ENCODE measurements at regions not wholly inside any gene's neighbourhood (a gene's known extent, or its start where the extent isn't known, plus 50 kb on each side); places are given as distances from the start of the nearest gene placed in this dataset.
"Not testable (repeated sequence)": the region's sequence is repeated elsewhere in the genome, so short reads cannot be mapped to it uniquely, and the experiment has no call there.

- TF ChIP-seq CTCF (IDR thresholded peaks at IDR 0.05; ENCODE audit: insufficient read depth, low read depth, low read length, missing control alignments) = no peak
- no peak for DNase-seq (ENCODE audit: low read depth)
- H3K4me3 ChIP-seq (ENCODE audit: low read length) = no peak overlapping the region
Measured at GRCh38 chr13:73304442-73304841, 245.6 kb downstream of the KLF5 start.

- DNase-seq (ENCODE audit: low read depth) = peak; percentile 98
Measured at GRCh38 chr13:73303851-73304250, 245.0 kb downstream of the KLF5 start.

GRCh38 chr13:73301622-73302021 lies 242.8 kb downstream of the KLF5 start:
- not testable (repeated sequence) for H3K4me3 ChIP-seq (ENCODE audit: low read length)
- DNase-seq (ENCODE audit: low read depth) = peak; percentile 23

More at GRCh38 chr13:73303851-73304250, 245.0 kb downstream of the KLF5 start:
- no peak overlapping the region for H3K4me3 ChIP-seq (ENCODE audit: low read length)
- TF ChIP-seq CTCF (IDR thresholded peaks at IDR 0.05; ENCODE audit: insufficient read depth, low read depth, low read length, missing control alignments) = no peak

- no peak for DNase-seq (ENCODE audit: low read depth)
- no peak for TF ChIP-seq CTCF (IDR thresholded peaks at IDR 0.05; ENCODE audit: insufficient read depth, low read depth, low read length, missing control alignments)
- H3K4me3 ChIP-seq (ENCODE audit: low read length) = no peak overlapping the region
Measured at GRCh38 chr13:73300718-73301425, 242.1 kb downstream of the KLF5 start.

GRCh38 chr13:73299787-73300186 lies 241.0 kb downstream of the KLF5 start:
- H3K4me3 ChIP-seq (ENCODE audit: low read length) = no peak overlapping the region
- no peak for TF ChIP-seq CTCF (IDR thresholded peaks at IDR 0.05; ENCODE audit: insufficient read depth, low read depth, low read length, missing control alignments)
- no peak for DNase-seq (ENCODE audit: low read depth)

- H3K4me3 ChIP-seq (ENCODE audit: low read length) = no peak overlapping the region
- no peak for DNase-seq (ENCODE audit: low read depth)
- TF ChIP-seq CTCF (IDR thresholded peaks at IDR 0.05; ENCODE audit: insufficient read depth, low read depth, low read length, missing control alignments) = no peak
Measured at GRCh38 chr13:73293913-73294523, 235.2 kb downstream of the KLF5 start.

GRCh38 chr13:73292127-73292526 lies 233.3 kb downstream of the KLF5 start:
- no peak overlapping the region for H3K4me3 ChIP-seq (ENCODE audit: low read length)
- TF ChIP-seq CTCF (IDR thresholded peaks at IDR 0.05; ENCODE audit: insufficient read depth, low read depth, low read length, missing control alignments) = no peak
- no peak for DNase-seq (ENCODE audit: low read depth)
